ENCODE measurements at regions not wholly inside any gene's neighbourhood (a gene's known extent, or its start where the extent isn't known, plus 50 kb on each side); places are given as distances from the start of the nearest gene placed in this dataset.

- TF ChIP-seq, protein P1, sequence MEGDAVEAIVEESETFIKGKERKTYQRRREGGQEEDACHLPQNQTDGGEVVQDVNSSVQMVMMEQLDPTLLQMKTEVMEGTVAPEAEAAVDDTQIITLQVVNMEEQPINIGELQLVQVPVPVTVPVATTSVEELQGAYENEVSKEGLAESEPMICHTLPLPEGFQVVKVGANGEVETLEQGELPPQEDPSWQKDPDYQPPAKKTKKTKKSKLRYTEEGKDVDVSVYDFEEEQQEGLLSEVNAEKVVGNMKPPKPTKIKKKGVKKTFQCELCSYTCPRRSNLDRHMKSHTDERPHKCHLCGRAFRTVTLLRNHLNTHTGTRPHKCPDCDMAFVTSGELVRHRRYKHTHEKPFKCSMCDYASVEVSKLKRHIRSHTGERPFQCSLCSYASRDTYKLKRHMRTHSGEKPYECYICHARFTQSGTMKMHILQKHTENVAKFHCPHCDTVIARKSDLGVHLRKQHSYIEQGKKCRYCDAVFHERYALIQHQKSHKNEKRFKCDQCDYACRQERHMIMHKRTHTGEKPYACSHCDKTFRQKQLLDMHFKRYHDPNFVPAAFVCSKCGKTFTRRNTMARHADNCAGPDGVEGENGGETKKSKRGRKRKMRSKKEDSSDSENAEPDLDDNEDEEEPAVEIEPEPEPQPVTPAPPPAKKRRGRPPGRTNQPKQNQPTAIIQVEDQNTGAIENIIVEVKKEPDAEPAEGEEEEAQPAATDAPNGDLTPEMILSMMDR (IDR thresholded peaks at IDR 0.05 in 2 of 3, conservative IDR thresholded peaks at IDR 0.05 in 1 of 3; ENCODE audit: insufficient read depth in 2 of 3, low read depth in 1 of 3, low read length in 3 of 3), result no peak
- TF ChIP-seq, protein P2, sequence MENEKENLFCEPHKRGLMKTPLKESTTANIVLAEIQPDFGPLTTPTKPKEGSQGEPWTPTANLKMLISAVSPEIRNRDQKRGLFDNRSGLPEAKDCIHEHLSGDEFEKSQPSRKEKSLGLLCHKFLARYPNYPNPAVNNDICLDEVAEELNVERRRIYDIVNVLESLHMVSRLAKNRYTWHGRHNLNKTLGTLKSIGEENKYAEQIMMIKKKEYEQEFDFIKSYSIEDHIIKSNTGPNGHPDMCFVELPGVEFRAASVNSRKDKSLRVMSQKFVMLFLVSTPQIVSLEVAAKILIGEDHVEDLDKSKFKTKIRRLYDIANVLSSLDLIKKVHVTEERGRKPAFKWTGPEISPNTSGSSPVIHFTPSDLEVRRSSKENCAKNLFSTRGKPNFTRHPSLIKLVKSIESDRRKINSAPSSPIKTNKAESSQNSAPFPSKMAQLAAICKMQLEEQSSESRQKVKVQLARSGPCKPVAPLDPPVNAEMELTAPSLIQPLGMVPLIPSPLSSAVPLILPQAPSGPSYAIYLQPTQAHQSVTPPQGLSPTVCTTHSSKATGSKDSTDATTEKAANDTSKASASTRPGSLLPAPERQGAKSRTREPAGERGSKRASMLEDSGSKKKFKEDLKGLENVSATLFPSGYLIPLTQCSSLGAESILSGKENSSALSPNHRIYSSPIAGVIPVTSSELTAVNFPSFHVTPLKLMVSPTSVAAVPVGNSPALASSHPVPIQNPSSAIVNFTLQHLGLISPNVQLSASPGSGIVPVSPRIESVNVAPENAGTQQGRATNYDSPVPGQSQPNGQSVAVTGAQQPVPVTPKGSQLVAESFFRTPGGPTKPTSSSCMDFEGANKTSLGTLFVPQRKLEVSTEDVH (IDR thresholded peaks at IDR 0.05; ENCODE audit: low read depth, partially characterized antibody), result no peak
- TF ChIP-seq, protein P3, sequence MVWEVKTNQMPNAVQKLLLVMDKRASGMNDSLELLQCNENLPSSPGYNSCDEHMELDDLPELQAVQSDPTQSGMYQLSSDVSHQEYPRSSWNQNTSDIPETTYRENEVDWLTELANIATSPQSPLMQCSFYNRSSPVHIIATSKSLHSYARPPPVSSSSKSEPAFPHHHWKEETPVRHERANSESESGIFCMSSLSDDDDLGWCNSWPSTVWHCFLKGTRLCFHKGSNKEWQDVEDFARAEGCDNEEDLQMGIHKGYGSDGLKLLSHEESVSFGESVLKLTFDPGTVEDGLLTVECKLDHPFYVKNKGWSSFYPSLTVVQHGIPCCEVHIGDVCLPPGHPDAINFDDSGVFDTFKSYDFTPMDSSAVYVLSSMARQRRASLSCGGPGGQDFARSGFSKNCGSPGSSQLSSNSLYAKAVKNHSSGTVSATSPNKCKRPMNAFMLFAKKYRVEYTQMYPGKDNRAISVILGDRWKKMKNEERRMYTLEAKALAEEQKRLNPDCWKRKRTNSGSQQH (CRISPR knock-in tag; IDR thresholded peaks at IDR 0.05), result no peak
- no peak for TF ChIP-seq RBBP5 (IDR thresholded peaks at IDR 0.05; ENCODE audit: borderline replicate concordance, insufficient read depth, low read length, poor library complexity, severe bottlenecking)
These were observed 590.7 kb upstream of the PITX2 start (continued) for GRCh38 chr4:111213531-111213930.
